ENCODE measurements at regions not wholly inside any gene's neighbourhood (a gene's known extent, or its start where the extent isn't known, plus 50 kb on each side); places are given as distances from the start of the nearest gene placed in this dataset.
"Not testable (repeated sequence)": the region's sequence is repeated elsewhere in the genome, so short reads cannot be mapped to it uniquely, and the experiment has no call there.

DNA sequence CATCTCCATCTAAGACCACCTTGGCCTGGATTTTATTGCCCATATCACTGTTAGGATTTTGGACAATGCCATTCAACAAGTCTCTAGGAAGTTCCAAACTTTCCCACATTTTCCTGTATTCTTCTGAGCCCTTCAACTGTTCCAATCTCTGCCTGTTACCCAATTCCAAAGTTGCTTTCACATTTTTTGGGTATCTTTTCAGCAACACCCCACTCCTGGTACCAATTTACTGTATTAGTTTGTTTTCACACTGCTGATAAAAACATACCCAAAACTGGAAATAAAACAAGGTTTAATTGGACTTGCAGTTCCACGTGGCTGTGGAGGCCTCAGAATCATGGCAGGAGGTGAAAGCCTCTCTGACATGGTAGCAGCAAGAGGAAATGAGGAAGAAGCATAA, 388.4 kb upstream of the ANO5 start:
- not testable (repeated sequence) for TF ChIP-seq POLR2A (IDR thresholded peaks at IDR 0.05)
- TF ChIP-seq, protein P1, sequence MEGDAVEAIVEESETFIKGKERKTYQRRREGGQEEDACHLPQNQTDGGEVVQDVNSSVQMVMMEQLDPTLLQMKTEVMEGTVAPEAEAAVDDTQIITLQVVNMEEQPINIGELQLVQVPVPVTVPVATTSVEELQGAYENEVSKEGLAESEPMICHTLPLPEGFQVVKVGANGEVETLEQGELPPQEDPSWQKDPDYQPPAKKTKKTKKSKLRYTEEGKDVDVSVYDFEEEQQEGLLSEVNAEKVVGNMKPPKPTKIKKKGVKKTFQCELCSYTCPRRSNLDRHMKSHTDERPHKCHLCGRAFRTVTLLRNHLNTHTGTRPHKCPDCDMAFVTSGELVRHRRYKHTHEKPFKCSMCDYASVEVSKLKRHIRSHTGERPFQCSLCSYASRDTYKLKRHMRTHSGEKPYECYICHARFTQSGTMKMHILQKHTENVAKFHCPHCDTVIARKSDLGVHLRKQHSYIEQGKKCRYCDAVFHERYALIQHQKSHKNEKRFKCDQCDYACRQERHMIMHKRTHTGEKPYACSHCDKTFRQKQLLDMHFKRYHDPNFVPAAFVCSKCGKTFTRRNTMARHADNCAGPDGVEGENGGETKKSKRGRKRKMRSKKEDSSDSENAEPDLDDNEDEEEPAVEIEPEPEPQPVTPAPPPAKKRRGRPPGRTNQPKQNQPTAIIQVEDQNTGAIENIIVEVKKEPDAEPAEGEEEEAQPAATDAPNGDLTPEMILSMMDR (IDR thresholded peaks at IDR 0.05) = not testable (repeated sequence)
